ENCODE measurements at regions not wholly inside any gene's neighbourhood (a gene's known extent, or its start where the extent isn't known, plus 50 kb on each side); places are given as distances from the start of the nearest gene placed in this dataset.
A peak's percentile ranks its signal among the peaks of the same experiment; 100 is the strongest.
"Not testable (repeated sequence)": the region's sequence is repeated elsewhere in the genome, so short reads cannot be mapped to it uniquely, and the experiment has no call there.

DNA sequence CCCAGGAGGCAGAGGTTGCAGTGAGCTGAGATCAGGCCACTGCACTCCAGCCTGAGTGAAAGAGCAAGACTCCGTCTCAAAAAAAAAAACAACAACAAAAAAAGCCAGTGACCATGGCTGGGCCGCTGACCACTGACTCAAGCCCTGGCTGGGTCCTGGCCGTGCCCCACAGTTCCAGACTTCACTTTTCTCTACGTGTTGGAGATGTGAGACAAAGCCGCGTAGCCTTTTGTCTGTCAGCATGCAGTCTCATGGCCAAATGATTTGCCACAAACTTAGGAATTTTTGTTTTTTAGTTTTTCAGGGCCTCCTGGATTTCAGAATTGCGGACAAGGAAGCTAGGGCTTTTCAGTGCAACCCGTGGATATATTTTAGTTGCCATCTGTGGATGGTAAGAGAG is 89.3 kb upstream of the CIBAR2 start:
- H3K27ac ChIP-seq (ENCODE audit: low read depth, low read length): no peak overlapping the region
- H3K27me3 ChIP-seq (ENCODE audit: control insufficient read depth in 1 of 2, insufficient read depth in 2 of 2, low read length in 2 of 2): no peaks in the 10 kb centered on the region
- peaks cover 90% of the 10 kb centered on the region for H3K4me1 ChIP-seq (ENCODE audit: insufficient read depth, low read length)

DNA sequence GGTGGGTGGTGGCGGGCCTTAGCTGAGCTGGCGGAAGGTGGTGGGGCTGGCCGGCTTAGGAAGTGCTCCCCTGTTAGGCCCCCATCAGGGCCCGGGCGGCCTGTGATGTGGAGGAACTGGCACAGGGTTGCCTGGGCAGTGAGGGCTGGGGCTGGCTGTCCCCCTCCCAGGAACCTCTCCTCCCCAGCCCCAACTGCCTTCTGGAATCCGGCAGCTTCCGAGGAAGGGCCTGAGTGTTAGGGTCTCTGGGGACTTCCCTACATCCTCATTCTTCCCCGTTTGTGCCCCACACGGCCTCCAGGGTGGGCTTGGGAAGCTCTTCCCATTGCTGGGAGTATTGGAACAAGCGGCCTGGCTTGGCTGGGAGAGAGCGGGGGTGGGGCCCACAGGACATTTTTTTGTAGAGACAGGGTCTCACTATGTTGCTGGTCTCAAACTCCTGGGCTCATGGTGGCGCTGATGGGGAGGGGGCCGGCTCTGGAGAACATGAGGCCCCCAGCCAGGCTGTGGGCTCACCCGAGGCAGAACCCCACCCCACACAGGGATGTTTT is 89.9 kb upstream of the CIBAR2 start:
- Histone ChIP-seq H3K27ac (ENCODE audit: low read depth, low read length) (peak overlapping the region; percentile 94), H3K4me3 (ENCODE audit: low read depth in 1 of 2, low read length in 2 of 2) (no peak overlapping the region), H3K4me1 (ENCODE audit: insufficient read depth, low read length) (peaks cover 88% of the 10 kb centered on the region), H3K9me3 (ENCODE audit: low read length) (no peaks in the 10 kb centered on the region), H3K9ac (ENCODE audit: low read length) (no peak overlapping the region), H3K27me3 (ENCODE audit: control insufficient read depth in 1 of 2, insufficient read depth in 2 of 2, low read length in 2 of 2) (no peaks in the 10 kb centered on the region), H3K36me3 (ENCODE audit: insufficient read depth, low read length) (no peaks in the 10 kb centered on the region)

More for the DNA sequence above, 89.3 kb upstream of the CIBAR2 start:
- Histone ChIP-seq H3K36me3 (ENCODE audit: insufficient read depth, low read length) (no peaks in the 10 kb centered on the region), H3K4me3 (ENCODE audit: low read depth in 1 of 2, low read length in 2 of 2) (no peak overlapping the region), H3K9me3 (ENCODE audit: low read length) (no peaks in the 10 kb centered on the region), H3K9ac (ENCODE audit: low read length) (no peak overlapping the region)

- Histone ChIP-seq H3K36me3 (ENCODE audit: insufficient read depth, low read length) (no peaks in the 10 kb centered on the region), H3K9me3 (ENCODE audit: low read length) (no peaks in the 10 kb centered on the region), H3K4me3 (ENCODE audit: low read depth in 1 of 2, low read length in 2 of 2) (no peak overlapping the region), H3K27me3 (ENCODE audit: control insufficient read depth in 1 of 2, insufficient read depth in 2 of 2, low read length in 2 of 2) (no peaks in the 10 kb centered on the region), H3K4me1 (ENCODE audit: insufficient read depth, low read length) (peaks cover 86% of the 10 kb centered on the region), H3K9ac (ENCODE audit: low read length) (no peak overlapping the region), H3K27ac (ENCODE audit: low read depth, low read length) (peak overlapping the region; percentile 94)
Observed at GRCh38 chr16:85202631-85203461, 90.6 kb upstream of the CIBAR2 start.

DNA sequence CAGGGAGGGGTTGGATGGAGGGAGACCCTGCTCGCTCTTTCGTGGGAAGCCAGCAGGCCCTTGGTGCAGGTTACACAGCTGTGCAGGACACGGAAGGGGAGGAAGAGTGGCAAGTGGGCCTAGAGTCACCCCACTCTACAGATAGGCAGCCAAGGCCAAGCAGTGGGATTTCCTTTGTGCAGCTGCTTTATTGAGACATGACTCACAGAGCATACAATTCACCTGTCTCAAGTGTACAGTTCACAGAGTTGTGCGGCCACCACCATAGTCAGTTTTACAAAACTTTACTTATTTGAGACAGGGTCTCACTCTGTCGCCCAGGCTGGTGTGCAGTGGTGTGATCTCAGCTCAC is 91.2 kb upstream of the CIBAR2 start:
- Histone ChIP-seq H3K27ac (ENCODE audit: low read depth, low read length) (peak overlapping the region; percentile 82), H3K9me3 (ENCODE audit: low read length) (no peaks in the 10 kb centered on the region), H3K4me1 (ENCODE audit: insufficient read depth, low read length) (peaks cover 80% of the 10 kb centered on the region), H3K36me3 (ENCODE audit: insufficient read depth, low read length) (no peaks in the 10 kb centered on the region), H3K9ac (ENCODE audit: low read length) (no peak overlapping the region), H3K4me3 (ENCODE audit: low read depth in 1 of 2, low read length in 2 of 2) (no peak overlapping the region), H3K27me3 (ENCODE audit: control insufficient read depth in 1 of 2, insufficient read depth in 2 of 2, low read length in 2 of 2) (no peaks in the 10 kb centered on the region)

GRCh38 chr16:85204242-85205010 is 92.2 kb upstream of the CIBAR2 start:
- Histone ChIP-seq H3K9ac (ENCODE audit: low read length) (no peak overlapping the region), H3K4me1 (ENCODE audit: insufficient read depth, low read length) (peaks cover 79% of the 10 kb centered on the region), H3K9me3 (ENCODE audit: low read length) (no peaks in the 10 kb centered on the region), H3K27me3 (ENCODE audit: control insufficient read depth in 1 of 2, insufficient read depth in 2 of 2, low read length in 2 of 2) (no peaks in the 10 kb centered on the region), H3K36me3 (ENCODE audit: insufficient read depth, low read length) (no peaks in the 10 kb centered on the region), H3K27ac (ENCODE audit: low read depth, low read length) (no peak overlapping the region), H3K4me3 (ENCODE audit: low read depth in 1 of 2, low read length in 2 of 2) (no peak overlapping the region)

- not testable (repeated sequence) for H3K9ac ChIP-seq (ENCODE audit: low read length); H3K4me3 ChIP-seq (ENCODE audit: low read depth in 1 of 2, low read length in 2 of 2); H3K36me3 ChIP-seq (ENCODE audit: insufficient read depth, low read length); H3K27me3 ChIP-seq (ENCODE audit: control insufficient read depth in 1 of 2, insufficient read depth in 2 of 2, low read length in 2 of 2); H3K9me3 ChIP-seq (ENCODE audit: low read length)
- Histone ChIP-seq H3K4me1 (ENCODE audit: insufficient read depth, low read length) (peaks cover 79% of the 10 kb centered on the region), H3K27ac (ENCODE audit: low read depth, low read length) (peak overlapping the region; percentile 82)
Observed at GRCh38 chr16:85205257-85205656, 93.0 kb upstream of the CIBAR2 start.

- H3K27me3 ChIP-seq (ENCODE audit: control insufficient read depth in 1 of 2, insufficient read depth in 2 of 2, low read length in 2 of 2): no peaks in the 10 kb centered on the region
- H3K9me3 ChIP-seq (ENCODE audit: low read length): no peaks in the 10 kb centered on the region
- H3K9ac ChIP-seq (ENCODE audit: low read length): no peak overlapping the region
- no peaks in the 10 kb centered on the region for H3K36me3 ChIP-seq (ENCODE audit: insufficient read depth, low read length)
- H3K27ac ChIP-seq (ENCODE audit: low read depth, low read length): peak overlapping the region; percentile 82
- peaks cover 73% of the 10 kb centered on the region for H3K4me1 ChIP-seq (ENCODE audit: insufficient read depth, low read length)
- peak overlapping the region in 1 of 2 donors; percentile 32 for H3K4me3 ChIP-seq (ENCODE audit: low read depth in 1 of 2, low read length in 2 of 2)
Observed at GRCh38 chr16:85205747-85206471, 93.6 kb upstream of the CIBAR2 start.

DNA sequence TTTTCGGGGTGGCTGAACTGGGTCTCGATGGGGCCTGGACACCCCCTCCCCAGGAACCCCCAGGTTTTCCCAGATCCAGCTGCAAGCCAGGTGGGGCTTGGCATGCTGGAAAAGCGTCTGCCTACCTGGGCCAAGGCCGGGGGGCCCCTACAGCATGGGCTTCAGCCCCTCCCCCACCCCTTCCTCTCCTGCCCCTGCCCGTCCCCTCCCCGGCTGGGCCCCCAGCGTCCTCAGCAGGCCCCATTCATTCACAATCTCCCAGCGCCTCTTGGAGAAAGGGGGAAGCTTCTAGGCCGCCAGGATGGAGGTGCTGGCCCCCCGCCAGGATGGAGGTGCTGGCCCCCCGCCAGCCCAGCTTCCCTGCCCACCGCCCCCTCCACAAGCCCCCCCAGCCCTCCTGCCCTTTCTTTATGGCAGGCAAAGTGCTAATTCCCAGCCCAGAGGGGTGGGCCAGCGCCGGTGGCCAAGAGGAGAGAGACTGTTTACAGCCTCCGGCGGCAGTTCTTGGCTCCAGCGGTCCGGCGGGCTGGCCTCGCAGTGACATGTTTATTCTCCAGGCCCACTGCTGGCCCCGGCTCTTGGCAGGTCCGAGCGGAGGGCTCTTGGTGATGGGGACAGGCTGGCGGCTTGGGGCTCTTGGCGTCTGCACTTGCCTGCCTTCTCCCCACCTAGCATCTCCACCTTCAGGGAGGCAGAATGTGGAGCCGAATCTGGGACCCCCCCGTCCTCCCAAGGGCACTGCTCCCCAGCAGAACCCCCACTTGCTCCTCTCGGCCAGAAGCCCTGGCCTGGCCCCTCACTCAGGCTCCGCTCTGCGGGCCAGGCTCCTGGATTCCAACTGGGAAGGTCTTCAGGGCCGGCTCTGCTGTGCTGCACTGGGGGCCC is 94.4 kb upstream of the CIBAR2 start:
- Histone ChIP-seq H3K27ac (ENCODE audit: low read depth, low read length) (peak overlapping the region; percentile 91), H3K4me1 (ENCODE audit: insufficient read depth, low read length) (peaks cover 65% of the 10 kb centered on the region), H3K9ac (ENCODE audit: low read length) (no peak overlapping the region), H3K4me3 (ENCODE audit: low read depth in 1 of 2, low read length in 2 of 2) (peak overlapping the region in 1 of 2 donors; percentile 32), H3K9me3 (ENCODE audit: low read length) (no peaks in the 10 kb centered on the region), H3K27me3 (ENCODE audit: control insufficient read depth in 1 of 2, insufficient read depth in 2 of 2, low read length in 2 of 2) (no peaks in the 10 kb centered on the region), H3K36me3 (ENCODE audit: insufficient read depth, low read length) (no peaks in the 10 kb centered on the region)

- Histone ChIP-seq H3K9me3 (ENCODE audit: low read length) (no peaks in the 10 kb centered on the region), H3K36me3 (ENCODE audit: insufficient read depth, low read length) (no peaks in the 10 kb centered on the region), H3K9ac (ENCODE audit: low read length) (no peak overlapping the region), H3K4me3 (ENCODE audit: low read depth in 1 of 2, low read length in 2 of 2) (no peak overlapping the region), H3K4me1 (ENCODE audit: insufficient read depth, low read length) (peaks cover 58% of the 10 kb centered on the region), H3K27me3 (ENCODE audit: control insufficient read depth in 1 of 2, insufficient read depth in 2 of 2, low read length in 2 of 2) (no peaks in the 10 kb centered on the region), H3K27ac (ENCODE audit: low read depth, low read length) (peak overlapping the region; percentile 91)
Observed at GRCh38 chr16:85207357-85207921, 95.2 kb upstream of the CIBAR2 start.

DNA sequence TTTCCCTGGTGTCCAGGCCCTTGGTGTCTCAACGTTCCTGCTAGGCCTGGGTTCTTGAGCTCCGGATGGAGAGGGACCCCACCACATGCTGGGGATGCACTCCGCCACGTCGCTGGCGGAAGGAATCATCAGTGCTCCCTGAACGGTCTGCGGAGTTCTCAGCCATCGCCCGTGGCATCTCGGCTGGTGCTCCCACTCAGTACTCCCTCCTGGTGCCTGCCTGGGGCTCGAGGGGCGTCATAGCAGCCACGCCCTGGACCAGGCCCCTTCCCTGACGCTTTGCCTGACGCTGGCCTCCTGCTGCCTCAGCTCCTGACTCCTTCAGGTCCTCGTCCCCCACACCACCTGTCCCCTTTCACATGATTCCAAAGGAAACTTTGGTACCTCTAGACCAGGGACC is 95.9 kb upstream of the CIBAR2 start:
- Histone ChIP-seq H3K4me1 (ENCODE audit: insufficient read depth, low read length) (peaks cover 53% of the 10 kb centered on the region), H3K27ac (ENCODE audit: low read depth, low read length) (no peak overlapping the region), H3K4me3 (ENCODE audit: low read depth in 1 of 2, low read length in 2 of 2) (no peak overlapping the region), H3K27me3 (ENCODE audit: control insufficient read depth in 1 of 2, insufficient read depth in 2 of 2, low read length in 2 of 2) (no peaks in the 10 kb centered on the region), H3K36me3 (ENCODE audit: insufficient read depth, low read length) (no peaks in the 10 kb centered on the region), H3K9me3 (ENCODE audit: low read length) (no peaks in the 10 kb centered on the region), H3K9ac (ENCODE audit: low read length) (no peak overlapping the region)
